NCI-H510A (cell line): ENCODE measurements at regions not wholly inside any gene's neighbourhood (a gene's known extent, or its start where the extent isn't known, plus 50 kb on each side); places are given as distances from the start of the nearest gene placed in this dataset.

ENCODE experiments used
- DNase-seq: peaks from one replicate; lab custom pipeline; 2025; lab: John Stamatoyannopoulos, UW

DNA sequence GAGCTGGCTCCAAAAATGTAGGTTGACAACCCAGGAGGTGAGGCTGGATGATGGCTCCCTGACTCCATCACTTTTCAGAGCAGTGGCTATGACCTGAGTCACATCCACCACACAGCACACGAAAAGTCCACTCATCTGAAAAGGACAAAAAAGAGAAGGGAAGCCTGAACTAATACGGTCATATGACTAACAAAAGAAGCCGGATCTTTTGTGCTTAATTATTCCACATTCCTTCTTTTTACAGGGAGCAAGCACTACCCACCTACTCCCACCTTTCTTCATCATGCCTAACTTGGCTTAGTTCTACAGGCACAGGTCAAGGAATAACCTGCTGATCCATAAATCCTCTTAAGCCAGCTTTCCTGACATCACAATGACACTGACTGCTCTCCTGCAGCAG, 601.3 kb upstream of the MIR17HG start:
- DNase-seq, result no peak

DNA sequence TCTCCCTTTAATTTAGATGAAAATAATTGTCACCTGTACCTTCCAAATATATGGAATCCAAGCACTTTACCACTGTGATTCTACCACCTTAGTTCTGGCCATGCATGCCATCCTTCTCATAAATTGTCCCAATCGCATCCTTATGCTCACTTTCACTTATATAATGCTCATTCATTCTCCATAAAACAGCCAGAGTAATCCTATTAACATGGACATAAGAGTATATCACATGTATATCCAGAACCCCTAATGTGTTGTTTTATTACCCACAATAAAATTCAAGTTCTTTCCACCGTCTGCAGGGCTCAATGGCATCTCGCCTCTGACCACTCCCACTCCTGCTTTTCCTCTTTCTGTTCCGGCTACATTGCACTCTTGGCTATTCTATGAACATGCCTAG, 597.5 kb upstream of the MIR17HG start:
- DNase-seq, result no peak

DNA sequence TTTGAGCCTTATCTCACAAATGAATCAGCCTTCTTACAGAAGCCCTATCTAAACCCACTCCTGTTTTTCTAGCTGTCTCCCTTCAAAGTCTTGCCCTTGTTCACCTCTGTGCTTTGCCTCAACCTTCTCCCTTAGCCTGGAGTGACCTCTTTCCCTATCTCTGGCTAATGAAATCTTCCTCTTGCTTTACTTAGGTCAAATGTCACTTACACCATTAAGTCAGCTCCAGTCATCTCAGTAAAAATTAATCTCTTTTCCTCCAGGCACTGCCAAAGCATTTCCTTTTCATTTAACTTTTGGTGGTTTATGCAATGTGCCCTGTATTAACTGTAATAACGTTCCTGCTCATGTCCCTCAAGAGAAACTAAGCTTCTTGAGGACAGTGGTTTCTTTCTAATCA, 596.5 kb upstream of the MIR17HG start:
- no peak for DNase-seq

DNA sequence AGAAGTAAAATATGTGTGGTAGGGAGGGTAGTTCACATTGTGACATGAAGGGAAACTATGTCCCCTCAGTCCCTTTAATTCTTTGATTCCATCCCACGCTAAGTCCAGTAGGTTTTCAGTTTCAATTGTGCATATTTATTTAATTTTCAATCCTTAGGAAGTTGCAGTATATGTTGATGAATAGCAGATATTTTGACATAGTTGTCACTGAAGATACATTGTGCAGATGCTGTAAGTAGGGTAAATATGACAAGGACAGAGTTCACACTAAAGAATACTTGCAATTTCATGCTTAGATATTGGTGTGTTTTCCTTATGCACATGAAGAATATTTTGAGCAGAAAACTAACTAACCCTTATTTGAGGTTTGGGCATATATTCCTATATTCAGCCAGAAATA, 595.4 kb upstream of the MIR17HG start:
- no peak for DNase-seq

DNA sequence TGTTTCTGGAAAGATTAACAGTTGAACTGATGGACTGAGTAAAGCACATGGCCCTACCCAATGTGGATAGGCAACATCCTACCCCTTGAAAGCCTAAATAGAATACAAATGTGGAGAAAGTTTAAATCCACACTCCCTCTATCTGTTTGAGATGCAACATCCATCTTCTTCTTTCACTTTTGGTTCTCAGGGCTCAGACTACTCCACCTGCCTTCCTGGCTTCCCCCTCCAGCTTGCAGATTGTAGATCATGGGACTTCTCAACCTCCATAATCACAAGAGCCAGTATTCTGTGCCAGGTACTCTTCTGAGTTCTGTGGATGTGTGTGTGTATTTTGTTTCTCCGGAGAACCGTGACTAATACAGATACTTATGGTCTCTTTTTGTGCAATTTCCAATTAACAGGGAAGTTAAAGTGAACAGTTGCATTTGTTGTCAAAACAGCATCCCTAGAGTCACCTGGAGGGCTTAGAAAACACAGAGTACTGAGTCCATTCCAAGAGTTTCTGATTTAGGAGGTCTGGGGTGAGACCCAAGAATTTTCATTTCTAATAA, 590.3 kb upstream of the MIR17HG start:
- no peak for DNase-seq

DNA sequence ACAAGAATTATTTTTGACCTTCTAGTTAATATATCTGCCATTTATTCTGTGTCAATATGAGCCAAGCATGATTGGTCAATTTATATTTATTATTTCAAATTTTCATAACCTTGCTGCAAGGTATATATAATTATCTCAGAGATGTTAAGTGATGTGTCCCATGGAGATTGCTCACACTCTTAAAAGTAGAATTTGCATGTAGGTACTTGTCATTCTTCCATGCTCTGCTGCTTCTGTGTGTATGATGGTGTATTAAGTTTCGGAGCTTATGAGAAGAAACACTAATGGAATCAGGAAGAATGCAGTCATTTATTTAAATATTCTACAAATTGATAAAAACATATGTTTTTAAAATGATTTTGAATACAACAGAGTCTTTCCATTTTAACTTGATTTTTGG, 586.8 kb upstream of the MIR17HG start:
- no peak for DNase-seq

DNA sequence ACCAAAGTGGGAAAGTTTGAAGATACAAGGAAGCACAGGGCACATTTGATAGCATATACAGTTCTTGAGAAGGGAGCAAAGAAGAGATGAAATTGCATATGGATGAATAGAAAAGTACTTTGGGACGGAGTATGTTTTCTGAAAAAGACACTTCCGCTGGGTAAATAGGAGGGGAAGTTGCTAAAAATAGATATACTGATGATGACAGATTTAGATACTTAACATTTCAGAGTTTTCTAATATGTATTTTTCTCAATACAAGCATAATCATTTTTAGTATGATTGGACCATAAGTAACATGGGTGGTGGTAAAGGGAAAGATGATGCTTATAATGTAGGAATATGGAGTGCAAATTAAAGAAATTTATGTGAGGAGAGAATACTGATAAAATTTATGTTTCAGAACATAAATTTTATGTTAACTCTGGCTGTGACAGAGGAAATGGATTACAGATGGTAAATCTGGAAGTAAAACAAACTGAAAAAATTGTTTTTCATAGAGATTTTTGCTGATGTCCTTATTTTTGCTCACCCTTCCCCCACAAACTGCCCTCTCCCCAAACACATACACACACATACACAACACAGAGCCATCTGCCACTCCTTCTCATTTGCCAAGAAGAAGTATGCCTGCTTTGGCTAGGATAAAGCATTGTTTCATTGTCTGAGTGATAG, 583.9 kb upstream of the MIR17HG start:
- DNase-seq, result no peak

DNA sequence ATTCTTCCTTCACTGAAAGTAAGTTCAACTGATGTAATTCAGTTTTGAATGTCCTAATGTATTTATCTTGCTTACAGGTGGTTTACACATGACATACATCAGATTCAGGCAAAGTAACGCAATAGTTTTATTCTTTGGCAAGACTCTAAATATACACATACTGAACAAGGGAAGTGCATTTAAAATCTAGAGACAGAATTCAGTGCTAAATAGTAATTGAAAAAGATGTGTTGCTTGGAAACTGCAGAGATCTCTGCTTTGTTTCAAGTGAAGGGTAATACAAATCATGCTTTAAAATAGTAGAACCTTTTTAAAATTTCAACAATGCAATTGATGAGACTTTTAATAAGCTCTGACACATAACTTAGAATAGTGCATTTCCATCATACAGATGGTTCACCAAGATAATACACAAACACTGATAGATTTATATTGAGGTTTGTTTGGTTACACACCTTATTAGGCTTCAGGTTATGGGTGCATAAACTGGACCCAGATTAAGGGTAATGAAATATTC, 581.0 kb upstream of the MIR17HG start:
- DNase-seq, result no peak

DNA sequence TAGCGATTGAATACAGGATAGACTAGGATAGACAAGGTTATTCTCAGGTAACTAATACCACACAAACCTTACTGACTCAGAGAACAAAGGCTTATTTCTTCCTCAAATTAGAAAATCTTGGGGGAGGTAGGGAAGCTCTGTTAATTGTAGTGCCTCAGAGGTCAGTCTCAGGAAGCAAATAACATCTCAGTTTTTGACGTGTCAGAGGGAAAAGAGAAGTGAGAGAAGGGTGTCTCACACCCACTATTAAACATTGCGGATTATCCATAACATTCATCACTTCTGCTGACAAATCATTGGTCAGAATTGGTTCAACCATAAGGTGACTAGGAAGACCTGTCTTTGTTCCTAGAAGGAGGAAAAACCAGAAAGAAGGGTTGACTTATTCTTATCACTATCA, 579.4 kb upstream of the MIR17HG start:
- DNase-seq, result no peak

DNA sequence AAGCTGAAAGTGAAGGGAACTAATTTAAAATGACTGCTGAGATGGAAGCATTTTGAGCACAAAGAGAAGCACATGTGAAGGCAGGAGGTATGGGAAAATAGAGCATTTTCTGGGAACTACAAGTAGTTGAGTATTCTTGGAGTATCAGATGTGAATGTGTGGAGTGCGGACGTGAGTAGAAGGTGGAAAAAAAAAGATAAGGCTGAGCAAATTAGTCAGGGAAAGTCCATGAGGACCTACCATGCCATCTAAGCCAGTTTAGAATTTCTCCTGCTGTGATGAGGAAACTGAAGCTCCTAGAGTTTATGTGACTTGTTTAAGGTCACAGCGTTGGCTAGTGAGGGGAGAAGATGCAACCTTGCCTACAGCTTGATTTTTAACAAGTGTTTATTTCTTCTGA, 578.1 kb upstream of the MIR17HG start:
- no peak for DNase-seq

DNA sequence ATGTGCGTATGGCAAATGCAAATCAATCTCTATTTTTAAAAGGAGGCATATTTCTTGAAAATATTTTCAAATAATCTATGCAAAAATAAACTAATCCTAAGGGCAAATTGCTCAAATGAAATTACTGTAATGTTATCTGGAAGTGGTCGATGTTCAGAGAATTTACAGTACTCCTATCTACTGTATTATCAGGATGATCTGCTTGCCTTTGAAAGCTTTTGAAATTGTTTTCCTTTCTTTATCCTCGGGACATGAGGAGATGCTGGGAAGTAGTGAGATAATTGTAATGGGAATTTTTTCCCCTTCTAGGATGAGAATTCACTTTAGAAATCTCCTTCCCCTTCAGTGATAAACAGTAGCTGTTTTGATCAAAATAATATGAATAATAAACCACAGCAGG, 577.2 kb upstream of the MIR17HG start:
- no peak for DNase-seq

DNA sequence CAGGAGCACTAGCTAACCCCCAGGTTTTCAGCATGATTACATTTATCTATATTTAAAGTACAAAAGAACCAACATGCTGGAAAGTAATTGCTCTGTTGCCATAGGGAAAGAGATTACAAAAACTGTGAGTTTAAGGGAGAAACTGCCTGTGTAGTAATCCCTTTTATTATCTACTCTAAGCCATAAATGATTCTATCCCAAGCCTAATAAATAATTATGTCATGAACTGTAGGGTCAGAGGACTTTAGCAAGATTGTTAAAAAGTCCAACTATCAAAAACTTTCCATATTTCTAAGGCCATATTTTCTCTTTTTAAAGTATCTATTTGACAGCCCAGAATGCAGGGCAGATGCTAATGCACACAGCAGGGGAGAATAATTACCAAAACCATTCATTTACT, 573.8 kb upstream of the MIR17HG start:
- no peak for DNase-seq

DNA sequence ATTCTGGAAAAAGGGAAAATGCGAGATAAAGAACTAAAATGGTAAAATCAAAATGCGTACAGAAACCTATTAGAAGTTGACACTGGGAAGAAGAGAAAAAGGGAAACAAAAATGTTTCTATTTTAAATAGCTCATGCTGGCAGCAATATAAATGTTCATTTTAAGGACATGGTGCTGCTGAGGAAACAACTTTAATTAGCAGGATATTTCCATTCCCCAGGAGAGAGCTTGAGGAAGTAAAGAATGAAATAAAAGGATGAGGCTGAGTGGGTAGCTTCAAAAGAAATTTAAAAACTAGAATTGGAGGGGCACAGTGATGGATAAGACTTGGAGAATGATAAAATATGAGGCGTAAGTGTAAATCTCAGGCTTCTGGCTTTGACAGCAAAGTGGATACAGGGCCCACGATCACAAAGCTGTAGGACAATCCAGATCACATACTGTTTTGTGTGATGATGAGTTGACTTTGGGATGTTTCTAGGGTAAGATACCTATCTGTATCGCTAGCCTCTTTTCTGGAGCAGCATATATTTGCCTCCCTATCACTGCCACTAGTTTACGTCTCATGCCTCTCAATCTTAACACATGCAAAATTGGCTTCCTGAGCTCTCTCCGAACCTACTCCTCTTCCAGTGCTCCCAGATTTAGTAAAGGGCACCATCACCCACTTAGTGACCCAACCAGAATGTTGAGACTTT, 571.3 kb upstream of the MIR17HG start:
- no peak for DNase-seq

DNA sequence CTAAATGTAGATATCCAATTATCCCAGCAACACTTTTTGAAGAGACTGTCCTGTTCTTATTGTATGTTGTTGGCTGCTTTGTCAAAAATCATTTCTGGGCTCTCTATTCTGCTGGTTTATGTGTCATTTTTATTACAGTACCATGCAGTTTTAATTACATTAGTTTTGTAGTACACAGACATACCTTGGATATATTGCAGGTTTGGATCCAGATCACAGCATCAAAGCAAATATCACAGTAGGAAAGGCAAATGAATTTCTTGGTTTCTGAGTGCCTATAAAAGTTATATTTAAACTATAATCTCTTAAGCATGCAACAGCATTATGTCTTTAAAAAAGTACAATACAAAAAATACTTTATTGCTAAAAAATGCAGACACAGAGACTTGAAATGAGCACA, 564.2 kb upstream of the MIR17HG start:
- no peak for DNase-seq

DNA sequence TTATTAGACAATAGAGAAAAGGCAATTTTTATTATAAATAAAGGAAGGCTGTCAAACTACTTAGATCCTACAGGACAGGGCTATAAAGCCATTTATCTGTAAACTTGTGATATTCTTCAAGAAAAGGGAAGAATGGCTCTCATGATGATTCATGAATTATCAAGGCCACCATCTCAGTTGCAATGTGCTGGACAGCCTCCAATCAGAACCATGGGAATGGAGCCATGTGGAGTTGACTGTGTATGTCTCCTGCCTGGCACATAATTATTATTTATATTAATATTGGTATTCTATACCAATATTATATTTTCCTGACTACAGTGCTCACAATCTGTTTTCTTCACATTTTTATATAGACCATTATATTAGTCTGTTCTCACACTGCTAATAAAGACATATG, 560.5 kb upstream of the MIR17HG start:
- DNase-seq, result no peak

DNA sequence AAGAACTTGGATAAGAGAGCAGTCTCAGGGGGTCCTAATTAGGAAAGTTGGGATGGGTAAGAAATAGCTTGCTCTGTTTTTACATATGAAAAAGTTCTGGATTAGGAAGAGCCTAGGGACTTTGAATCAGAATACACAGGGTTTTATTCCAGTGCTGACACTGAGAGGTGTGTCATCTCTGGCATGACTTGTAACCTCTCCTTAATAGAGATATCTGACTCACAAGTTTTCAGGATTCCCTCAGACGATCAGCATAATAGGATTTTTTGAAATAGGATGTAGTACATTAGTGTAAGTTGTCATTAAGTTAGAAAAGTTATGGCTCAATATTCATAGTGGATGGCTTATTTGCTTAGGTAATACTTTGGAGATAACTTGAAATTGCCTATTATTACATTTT, 555.2 kb upstream of the MIR17HG start:
- no peak for DNase-seq

DNA sequence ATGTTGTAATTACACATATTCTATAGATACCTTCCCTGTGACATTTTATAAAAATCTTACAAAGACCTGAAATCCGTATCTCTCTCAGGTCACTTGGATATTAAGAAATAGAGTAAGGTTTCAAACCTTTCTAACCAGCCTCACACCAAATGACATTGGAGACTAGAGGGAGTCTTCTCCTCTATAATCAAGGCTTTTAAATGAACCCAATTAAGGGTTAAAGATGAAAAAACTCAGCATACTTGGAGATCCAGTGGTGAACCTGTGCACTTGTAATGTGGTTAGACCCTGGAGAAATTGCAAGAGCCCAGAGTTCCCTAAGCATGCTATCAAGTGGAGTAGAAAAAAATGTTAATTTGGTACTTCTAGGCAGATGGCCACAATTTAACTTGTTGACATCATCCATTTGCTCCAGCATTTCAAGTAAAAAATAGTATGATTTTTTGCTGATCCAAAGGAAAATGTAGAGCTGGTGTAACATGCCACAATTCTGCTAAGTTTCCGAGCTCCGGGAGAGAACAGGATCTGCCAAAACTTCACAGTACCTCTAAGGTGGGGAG, 554.1 kb upstream of the MIR17HG start:
- no peak for DNase-seq

DNA sequence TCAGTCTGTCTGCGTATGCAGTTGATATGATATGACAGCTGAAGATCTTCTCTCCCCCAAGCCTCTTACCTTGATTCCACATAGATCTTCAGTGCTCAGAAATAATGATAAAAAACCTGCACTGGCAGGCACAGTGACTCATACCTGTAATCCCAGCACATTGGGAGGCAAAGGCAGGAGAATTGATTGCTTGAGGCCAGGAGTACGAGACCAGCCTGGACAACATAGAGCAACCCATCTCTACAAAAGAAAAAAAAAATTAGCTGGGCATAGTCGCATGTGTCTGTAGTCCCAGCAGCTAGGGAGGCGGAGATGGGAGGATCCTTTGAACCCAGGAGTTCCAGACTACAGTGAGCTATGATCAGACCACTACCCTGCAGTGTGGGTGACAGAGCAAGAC, 551.0 kb upstream of the MIR17HG start:
- DNase-seq, result no peak

DNA sequence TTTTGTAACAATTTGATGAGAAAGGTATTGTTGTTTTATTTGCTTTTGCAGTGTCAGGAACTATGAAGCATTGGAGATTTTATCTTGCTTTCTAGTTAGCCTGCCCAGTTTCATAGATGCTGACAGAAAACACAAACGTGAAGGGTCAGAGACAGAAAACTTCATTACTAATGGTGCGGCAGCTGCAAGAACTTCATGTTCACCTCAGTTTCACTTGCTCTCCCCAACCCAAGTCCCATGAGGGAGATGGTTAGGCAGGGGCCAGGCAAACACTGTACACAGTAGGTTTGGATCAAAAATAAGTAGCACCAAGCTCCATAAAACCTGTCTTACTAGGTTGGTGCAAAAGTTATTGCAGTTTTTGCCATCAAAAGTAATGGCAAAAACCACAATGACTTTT, 550.2 kb upstream of the MIR17HG start:
- DNase-seq, result no peak

DNA sequence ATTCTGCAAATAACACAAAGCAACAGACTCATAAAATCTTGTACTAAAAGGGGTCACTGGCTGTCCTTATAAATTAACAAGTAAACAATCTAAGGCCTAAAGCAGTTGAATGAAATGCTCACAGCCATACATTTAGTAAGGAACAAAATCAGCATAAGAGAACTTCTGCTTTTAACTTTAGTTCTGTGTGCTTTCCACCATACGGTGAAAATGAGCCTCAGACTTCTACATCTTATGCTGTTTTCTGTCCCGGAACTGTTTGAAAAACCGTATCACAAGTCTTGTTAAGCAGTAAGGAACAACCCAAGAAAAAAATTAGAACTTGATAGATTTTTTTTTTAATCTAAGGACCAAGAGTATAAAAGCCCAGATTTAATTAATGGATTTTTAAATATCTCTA, 549.1 kb upstream of the MIR17HG start:
- no peak for DNase-seq

DNA sequence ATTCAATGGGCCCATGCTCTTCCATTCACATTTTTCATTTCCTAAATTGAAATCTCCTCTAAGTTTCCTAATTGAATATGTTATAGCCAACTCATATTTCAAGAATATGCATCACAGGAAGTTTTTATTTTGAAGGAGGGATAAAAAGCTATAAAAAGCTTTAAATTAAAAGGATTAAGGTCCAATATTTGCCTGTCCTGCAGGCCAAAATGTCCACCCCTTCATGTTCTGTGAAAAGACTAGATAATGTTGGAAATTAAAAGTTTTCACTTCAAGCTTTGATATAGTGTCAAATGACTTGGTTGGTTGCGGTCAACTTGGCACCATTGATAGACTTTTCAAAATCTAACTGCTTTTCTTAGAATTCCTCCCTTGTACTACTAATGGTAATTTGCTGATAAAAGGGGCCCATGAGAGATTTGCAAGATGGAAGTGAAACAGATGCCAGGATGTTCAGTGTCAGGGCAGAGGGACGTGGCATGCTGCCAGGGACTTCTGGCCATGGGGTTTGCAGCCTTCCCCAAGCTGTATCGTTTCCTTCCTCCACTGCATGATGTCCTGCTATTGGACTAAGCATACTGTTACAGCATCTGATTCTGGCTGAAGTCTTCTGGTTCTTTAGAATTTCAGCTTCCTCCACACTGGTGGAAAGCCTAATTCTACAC, 547.3 kb upstream of the MIR17HG start:
- DNase-seq, result no peak

DNA sequence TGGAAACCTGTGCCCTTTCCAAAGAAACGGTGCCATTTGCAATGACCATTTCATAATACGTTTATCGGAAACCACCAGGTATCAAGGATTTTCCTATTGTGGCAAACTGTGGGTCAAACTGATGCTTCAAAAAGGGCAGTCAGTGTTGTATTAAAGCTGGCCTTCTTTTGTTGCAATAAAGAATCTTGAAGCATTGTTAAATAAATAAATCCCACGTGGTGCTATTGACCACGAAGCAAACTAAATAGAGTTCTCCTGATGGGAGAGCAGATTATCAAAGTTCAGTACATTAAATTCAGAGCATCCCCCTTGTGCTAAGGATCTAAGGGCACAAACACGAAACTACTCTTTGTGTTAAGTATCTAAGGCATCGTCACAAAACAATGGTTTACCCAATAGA, 545.9 kb upstream of the MIR17HG start:
- DNase-seq, result no peak

DNA sequence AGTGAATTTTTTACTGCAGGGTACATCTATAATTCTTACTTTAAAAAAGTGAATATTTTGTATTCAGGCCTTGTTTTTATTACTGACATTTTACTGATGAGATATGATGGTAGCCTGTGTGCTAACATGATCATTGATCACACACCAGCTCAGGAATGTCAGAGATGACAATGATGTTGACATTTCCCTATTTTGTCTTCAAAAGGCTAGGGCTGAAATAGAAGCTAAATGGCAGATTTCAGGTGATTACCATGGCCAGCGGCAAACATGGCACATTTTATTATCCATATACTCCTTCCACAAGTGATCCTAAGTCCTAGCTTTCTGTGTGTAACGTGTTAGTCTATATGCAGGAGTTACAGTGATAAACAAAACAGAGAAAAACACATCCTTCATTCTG, 544.3 kb upstream of the MIR17HG start:
- no peak for DNase-seq
